GM19043 (cell line): ENCODE measurements at regions not wholly inside any gene's neighbourhood (a gene's known extent, or its start where the extent isn't known, plus 50 kb on each side); places are given as distances from the start of the nearest gene placed in this dataset.

Experiments
- ATAC-seq: cut with Tn5 transposase; IDR thresholded peaks from one replicate; pipeline ENCODE4 v1.9.1; 2021; ENCODE audit warnings: low read depth; ENCODE audit not compliant: unreplicated experiment

DNA sequence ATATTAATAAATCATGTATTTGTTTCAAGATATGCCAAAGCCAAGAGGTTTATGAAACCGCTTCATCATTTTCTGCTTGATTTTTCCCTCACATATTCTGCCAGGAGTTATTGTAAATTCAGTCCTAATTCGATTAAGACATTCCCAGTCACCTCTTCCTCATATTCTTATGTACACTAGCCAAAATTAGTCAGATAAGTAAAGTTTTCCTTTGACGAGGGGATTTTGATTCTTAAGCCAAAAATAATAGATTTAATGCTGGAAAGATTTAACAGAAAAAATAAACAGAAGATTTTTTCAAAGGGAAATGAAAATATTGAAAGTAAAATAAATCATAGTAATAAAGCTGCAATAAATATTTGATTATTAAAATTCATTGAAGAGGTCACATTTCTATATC lies 51.0 kb upstream of the VEGFC start:
- ATAC-seq, result no peak

DNA sequence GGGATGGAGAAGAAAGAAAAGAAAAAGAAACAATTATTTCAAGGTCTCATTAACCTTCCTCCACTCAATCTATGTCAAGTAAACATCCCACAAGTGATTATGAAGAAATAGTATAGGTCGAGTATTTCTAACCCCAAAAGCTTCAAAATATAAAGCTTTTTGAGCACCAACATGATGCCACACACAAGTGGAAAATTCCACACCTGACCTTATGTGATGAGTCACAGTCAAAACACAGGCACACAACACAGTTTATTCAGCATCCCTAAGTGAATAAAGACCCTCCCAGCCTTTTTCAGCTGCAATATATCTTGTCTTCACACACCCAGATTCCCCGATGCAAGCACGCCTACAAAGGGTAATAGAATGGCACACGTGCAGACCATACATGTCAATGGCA lies 51.7 kb upstream of the VEGFC start:
- ATAC-seq, result no peak

DNA sequence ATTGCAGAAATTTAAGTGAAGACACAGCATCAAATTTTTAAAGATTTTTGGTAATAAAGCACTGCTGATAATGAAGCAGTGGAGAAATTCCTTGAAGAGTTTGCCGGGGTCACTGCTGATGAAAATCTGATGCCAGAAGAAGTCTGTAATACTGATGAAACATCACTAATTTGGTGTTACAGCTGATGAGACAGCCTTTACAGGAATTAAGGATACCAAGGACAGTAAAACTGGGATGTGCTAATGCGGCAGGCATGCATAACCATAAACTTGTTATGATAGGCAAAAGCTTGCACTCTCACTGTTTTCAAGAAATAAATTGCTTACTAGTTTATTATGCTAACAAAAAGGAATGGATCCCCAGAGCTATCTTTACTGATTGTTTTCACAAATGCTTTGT lies 52.9 kb upstream of the VEGFC start:
- ATAC-seq, result no peak

DNA sequence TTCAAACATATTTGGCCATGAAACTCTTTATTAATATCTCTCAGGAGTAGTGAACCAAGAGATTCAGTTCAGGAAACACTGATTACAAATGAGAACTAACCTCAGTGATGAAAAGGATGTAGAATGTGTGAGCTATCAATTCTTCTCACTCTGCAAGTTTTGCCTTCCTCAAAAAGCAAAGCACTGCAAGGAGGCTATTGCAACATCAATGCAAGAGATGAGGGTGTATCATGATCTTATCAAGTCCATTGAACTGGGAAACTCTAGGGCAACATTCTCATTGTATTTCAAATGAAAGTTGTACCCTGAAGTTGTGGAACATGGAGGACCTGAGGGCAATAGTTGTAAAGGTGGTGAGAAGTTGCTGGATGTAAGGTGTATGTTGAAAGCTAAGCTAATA lies 56.4 kb upstream of the VEGFC start:
- no peak for ATAC-seq

DNA sequence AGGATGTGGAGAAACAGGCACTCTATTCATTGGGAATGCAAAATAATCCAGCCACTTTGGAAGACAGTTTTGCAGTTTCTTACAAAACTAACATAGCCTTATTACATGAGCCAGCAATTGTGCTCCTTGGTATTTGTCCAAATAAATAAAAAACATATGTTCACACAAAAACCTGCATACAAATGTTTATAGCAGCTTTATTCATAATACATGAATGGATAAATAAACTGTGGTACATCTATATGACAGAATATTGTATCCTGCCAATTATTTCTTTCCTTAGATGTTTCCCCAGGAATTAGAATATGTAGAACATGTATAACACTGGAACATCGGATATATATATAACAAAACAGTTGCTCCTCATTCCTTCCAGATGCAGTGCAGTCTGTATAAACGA lies 57.7 kb upstream of the VEGFC start:
- ATAC-seq, result no peak

DNA sequence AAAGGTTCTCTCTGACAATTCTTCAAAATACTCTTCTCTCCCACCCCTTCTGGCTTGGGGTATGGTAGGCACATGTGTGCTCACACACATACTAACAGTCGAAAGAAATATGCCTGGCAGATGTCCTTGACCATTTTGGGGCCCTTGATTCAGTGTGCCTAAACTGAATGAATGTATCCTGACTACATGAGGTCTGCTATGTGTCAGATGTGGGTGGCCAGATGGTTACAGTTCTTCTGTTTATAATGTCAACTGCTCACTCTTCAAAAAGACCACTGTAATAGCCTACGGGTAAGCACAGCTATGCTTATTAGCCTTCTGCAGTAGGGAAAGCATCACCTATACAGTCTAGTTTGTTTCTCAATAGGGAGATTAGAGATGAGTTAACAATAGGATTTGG lies 63.7 kb upstream of the VEGFC start:
- ATAC-seq, result no peak

DNA sequence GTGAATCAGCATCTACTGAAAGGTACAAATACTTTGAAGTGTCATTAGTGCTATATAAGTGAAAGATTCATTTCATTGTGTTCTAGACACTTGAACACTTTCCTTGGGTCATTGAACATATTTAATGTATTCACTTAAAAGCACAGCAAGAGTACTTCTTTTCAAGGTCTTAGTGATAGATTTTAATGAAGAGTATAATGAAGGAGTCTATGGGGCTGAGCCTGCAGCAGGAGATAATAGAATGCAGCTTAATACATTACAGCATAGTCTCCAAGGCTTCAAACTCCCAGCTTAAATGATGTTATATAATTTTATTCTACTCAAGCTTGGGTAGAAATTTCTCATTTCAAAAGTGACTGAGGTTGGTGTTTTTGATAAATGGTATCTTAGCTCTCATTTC lies 66.1 kb upstream of the VEGFC start:
- ATAC-seq, result no peak

DNA sequence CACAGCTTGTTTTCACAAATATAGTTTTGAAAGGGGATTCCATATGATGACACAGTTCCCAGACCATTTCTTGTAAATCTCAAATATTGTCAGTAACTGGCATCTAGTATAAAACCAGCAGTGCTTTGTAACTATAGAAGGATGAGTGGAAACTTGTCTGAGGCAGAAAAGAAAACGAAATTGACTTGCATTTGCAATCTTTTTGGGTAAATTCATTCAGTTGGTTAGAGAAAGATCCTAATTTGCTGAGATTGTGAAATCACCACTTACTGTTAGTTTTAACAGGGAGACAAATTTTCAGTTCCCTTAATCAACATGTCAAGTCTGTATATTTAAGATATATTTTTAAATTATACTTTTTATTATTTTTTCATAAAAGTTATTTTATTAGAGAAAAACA lies 71.5 kb upstream of the VEGFC start:
- ATAC-seq, result no peak

DNA sequence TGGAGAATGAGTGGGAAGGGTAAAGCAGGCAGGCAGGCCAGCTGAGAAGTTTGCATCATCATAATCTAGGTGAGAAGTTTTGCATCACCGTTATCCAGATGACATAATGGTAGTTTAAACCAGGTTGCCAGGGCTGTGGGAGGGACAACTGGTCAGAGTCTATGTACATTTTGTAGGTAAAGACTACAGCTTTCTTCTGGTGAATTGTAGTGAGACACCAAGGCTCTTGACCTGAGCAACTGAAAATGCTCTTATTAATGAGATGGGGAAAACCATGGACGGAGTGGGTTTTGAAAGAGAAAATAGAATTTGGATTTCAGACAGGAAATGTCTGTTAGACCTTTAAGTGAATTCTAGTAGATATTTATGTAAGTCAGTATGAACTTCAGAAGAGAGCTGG lies 76.0 kb upstream of the VEGFC start:
- ATAC-seq, result no peak

DNA sequence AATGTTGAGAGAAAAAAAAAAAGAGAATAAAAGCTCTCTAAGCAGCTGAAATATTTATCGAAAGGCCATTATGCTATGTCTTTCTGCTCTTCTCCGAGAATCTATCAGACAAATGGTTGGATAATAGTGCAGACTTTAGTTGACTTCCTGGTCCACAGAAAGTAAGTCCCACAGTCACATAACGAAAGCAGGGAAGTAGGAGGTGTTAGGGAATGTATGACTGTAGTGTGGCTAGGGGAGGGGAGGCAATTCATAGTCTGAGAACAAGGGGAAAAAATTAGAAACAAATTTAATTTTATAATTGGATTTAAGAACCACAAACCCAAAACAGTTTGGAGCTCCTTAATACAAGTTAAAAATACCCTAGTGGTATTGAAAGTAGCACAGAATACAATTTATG lies 79.7 kb upstream of the VEGFC start:
- no peak for ATAC-seq

DNA sequence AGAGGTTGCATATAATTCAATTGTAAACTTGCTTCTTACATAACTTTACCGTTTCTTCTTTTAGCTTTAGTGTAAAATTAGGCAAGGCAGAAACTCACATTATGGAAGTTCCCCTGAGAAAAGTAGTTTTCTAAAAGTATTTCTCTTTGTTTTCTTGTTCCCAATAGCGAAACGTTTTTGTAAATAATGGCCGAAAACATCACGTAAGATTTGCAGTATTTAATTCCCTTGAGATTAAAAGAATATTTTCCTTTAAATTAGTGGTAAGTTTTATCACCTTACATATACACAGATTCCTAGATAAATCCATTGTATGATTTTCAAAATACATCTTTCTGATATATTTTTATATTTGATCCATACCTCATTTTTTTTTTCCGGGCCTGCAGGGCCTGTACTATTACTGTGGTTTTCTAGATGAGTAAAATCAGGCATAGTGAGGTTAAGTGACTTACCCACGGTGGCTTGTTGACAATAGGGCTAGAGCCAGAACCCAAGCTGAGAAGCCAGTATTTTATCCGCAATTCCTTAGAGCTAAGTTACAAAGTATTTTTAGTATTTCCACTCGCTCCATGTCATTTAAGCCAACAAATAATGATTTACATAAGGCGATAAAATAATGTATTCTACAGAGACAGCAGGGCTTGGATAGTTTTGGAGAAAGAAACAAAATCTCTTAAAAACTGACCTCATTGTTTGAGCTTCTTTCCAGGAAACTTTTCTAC lies 82.2 kb upstream of the VEGFC start:
- ATAC-seq, result no peak

DNA sequence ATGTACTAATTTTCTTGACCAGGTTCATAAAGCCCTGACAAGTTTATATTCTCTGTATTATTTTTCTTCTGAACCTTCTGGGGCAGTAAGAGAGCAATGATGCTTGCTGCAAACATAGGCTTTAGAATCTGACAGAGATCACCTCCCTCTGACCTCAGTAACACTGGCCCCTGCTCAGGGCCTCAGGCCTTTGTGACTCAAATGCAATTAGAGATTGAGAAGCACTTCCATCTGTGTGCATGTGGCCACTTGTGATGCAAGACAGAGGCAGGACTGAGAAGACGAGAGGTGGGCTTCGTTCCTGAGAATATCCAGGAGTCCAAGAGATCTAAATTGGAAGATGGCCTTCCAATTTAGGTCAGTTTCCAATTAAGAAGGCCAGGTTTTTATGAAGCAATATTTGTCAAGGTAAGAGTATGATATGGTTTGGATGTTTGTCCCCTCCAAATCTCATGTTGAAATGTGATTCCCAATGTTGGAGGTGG lies 82.8 kb upstream of the VEGFC start:
- ATAC-seq, result no peak

DNA sequence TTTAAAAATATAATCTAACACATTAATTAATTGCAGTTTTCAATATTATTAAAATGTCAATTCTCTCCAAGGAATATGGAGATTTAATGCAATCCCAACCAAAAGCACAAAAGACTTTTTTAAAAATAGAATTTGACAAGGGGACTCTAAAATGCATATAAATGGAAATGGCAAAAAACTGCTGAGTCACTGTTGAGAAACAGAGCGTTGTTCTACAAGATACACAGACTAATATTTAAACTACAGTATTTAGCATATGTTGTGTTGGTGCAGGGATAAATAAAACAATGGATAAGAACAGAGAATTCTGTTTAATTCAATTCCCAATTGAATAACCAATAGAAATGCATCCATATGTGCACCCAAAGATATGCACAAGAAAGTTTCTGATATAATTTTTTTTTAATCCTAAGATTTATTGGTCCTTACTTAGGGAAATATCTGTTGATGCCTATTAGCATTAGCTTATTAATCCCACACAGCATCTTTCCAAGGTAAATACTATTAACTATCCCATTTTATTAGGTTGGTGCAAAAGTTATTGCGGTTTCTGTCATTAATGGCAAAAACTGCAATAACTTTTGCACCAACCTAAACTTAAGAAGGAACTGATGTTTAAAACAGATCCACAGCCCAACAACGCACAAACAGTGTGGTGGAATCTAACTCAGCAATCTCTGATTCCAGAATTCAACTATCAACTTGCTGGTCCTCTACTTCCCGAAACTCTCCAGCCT lies 86.8 kb upstream of the VEGFC start:
- ATAC-seq, result no peak

DNA sequence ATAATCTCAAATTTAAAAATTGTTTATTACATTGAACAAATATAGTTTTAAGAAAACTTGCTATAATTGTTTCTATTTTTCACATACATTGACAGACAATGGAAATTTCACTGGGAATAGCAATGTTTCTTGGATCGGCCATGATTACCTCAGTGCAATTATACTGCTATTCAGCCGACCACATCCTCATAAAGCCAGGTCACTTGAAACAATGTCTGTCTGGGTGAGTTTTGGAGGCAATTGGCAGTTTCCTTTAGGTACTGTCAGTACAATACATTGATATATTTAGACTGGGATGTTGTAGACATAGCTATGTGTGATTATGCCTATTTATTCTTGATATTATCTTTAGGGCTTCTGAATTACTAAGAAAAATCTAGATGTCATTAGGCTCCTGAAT lies 89.5 kb upstream of the VEGFC start:
- no peak for ATAC-seq

DNA sequence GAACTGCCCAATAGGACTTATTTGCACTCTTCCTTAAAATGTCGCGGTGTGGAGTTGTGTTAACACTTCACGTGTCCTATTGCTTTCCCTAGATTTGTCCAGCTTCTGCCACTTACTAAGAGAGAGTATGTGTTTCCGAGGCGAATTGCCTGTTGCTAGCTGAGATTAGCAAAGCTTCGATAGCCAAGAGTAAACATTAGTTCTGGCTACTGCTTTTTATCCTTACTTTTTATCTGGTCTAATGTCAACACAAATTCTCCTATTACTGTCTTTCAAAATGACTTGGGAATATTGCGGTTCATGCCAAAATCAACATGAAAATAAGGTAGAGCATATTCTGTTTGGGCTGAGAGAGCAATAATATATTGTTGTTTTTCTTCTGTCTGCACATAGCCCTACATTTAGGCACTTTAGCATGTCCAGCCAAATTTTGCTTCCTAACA lies 90.4 kb upstream of the VEGFC start:
- ATAC-seq, result no peak

DNA sequence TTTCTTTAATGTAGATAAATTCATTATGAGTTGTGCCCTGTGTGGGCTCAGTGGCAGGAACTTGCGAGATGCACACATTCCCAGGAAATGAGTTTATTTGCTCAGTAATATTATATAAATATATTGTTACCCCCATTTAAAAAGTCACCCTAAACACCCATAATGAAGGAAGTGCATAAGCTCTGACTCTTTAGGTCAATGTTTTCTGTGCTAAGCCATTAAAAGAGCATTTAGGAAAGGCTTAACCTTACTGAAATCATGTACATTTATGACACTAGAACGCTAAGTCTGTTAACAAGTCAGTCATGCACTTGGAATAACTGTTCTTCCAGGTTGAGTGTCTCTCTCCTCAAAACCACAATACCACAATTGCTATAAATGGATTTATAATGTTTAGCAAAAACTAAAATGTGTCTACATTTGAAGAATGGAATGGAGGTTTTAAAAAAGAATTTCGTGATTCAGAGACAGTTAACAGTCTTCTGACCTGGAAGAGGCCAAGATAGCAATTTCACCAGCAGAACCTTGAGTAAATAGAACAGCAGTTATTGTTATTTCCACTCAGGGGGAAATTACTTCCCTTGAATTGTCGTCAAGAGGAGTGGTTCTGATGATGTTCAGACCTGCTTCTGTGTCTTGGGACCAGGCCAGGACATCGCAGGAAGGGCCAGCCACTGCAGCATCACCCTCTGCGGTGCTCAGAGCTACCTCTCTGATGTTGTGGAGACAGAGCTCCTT lies 91.1 kb upstream of the VEGFC start:
- no peak for ATAC-seq

DNA sequence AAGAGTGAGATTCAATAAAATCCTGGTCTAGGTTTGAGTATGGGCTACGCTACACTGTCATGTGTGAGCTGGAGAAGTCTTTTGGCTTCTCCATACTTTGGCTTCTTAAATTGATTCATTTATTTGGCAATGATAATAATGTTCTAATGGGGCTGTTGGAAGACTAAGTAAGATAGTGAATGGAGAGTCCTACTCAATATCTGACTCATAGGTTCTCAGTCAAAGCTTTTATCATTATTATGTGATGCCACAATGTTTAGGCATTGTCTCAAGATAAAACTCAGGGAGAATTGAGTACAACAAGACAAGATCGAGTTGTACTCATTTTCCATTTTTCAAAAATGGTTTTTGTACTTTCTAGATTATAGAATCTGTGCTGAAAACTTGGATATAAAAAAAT lies 92.5 kb upstream of the VEGFC start:
- no peak for ATAC-seq

DNA sequence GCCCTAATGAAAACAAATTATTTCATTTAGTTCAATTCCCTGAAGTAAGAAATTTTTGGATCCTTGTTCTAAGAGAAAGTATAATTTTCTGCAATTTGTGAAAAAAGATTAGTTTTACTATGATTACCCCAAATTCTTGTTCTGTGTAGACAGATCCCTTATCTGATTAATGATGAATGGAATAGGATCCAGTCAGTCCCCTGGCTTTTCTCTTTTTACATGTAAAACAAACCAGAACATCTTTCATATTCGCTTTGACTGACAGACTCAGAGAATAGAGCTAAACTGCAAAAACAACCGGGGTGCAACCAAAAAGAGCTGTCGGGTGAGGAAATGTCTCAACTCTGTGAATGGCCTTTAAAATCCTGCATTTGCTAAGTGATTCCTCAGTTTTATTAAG lies 93.4 kb upstream of the VEGFC start:
- no peak for ATAC-seq

DNA sequence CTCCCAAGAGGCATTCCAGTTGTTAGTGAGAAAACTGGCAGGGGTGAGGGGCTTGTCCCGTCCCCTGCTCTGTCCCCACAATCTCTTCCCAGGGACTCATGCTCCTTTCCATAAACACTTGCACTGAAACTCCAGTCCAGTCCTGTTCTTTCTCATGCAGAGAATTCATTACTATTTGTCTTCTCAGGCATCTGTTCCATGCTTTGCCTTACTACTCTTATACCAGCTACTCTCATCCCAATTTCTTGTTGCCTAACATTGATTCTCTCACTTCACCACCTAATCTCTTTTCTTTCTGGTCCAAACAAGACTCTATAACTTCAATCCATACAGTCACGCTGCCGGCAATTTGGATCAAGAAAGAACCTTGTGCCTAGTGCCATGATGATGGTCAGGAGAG lies 97.1 kb upstream of the VEGFC start:
- no peak for ATAC-seq

DNA sequence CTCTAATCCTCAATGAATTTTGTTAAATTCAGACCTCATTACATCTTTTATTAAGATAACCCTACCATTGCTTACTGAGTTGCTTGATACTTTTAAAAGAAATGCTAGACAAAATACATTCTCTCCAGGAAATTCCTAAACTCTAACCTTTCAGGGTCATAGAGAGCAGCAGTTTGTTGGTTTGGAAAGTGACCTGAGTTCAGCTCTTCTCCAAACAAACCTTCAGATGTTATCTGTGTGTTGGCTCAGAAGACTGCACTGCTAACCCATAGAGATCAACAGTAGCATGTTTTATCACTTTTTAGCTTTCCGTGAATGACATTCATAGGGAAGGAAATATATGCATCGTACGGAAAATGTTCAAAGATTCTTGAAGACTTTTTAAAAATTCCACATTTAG lies 101.8 kb upstream of the VEGFC start:
- ATAC-seq, result no peak

DNA sequence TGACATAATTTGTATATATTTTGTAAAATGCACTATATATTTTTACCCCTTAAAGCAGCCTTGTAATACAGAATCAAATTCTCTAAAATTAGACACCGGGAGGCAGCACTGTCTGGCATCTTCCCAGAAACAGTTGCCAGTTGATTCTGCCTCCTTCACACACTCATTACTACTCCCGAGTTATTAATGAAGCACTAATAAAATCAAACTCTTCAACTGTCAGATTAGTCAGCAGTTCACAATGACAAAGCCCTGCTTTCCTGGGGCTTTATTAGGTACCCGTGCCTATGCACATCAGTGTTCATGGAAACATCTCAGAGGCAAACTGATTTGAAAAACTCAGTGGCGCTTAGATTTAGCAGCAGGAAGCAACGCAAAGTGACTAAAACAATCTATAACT lies 103.5 kb upstream of the VEGFC start:
- no peak for ATAC-seq

DNA sequence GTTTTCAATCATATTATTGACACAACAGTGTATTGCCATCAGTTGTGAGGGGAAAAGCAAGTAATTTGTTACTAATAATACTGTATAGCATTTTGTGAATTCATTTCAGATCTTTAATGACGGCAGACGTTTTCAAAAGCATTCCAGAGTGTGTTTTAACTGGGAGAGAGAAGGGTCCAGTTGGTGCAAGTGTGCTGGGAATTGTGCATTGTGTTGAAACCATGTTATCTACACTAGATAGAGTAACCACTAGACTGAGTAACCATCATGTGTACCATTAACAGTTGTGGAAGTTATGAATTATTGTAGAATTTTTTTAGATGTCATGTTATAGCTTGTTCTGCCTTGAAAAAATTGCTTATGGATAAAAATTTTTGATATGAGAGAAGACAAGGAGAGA lies 104.5 kb upstream of the VEGFC start:
- no peak for ATAC-seq
